HG02938 (cell line): ENCODE measurements at regions not wholly inside any gene's neighbourhood (a gene's known extent, or its start where the extent isn't known, plus 50 kb on each side); places are given as distances from the start of the nearest gene placed in this dataset.

ENCODE experiments used
- ATAC-seq: cut with Tn5 transposase; IDR thresholded peaks from one replicate; pipeline ENCODE4 v1.9.1; 2021; ENCODE audit warnings: mild to moderate bottlenecking, moderate library complexity; ENCODE audit not compliant: unreplicated experiment

- ATAC-seq, result peak; percentile 86
Measured at GRCh38 chr13:103140001-103140671, 73.9 kb upstream of the SLC10A2 start.

DNA sequence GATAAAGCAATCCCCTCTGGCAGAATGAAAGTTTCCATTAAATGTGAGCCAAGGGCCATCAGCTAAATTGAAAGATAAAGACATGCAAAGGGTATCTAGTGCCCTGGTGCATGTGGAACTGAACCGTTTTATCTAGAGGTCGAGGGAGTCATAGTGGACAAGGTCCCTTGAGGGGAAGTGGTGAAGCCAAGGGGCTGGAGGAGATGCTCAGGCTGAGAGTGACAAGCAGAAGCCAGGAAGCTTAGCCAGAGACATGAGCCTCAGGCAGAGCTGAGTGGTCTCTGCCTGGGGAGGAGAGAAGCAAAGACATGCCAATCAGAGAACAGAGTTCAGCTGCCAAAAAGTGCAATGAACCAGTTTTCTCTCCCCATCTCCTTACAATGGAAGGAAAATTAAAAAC is 68.1 kb upstream of the SLC10A2 start:
- peak; percentile 43 for ATAC-seq

DNA sequence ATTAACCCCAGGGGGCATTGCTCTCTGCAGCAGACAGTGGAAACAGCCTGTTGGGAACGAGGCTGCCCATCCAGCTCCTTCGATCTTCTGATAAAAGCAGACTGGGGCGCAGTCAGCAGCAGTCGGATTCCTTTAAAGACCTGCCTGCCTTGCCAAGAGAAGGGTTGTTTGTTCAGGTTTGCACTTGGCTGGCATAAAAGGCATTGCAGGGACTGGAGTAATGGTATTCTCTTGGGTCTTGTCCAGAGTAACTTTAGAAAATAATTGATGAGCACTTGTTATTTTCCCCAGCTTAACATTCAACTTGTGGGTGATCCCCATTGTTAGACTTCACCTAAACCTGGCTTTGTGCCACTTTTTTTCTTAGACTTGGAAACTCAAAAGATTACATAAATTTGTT is 67.3 kb upstream of the SLC10A2 start:
- ATAC-seq, result no peak

- ATAC-seq, result peak; percentile 86
Measured at GRCh38 chr13:103130681-103131210, 64.5 kb upstream of the SLC10A2 start.

DNA sequence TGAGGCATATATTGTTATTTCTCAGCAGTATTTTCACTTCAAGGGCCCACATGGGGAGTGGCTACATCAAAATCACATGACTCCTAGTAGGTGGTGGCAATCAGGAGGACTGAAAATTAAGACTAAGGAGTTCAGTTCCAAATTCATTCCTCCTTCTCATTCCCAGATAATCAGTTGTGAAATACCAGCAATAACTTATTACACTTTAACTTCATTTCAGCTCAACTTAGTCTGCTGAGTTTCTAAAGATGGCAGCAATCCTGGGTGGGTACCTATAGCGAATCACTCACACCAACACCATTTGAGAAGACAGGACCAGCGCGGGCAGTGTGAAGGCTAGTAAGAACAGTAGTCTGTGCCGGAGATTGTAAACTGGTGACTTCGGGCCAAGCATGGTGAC is 63.9 kb upstream of the SLC10A2 start:
- peak; percentile 1 for ATAC-seq
